GM12864 (cell line): ENCODE measurements at regions not wholly inside any gene's neighbourhood (a gene's known extent, or its start where the extent isn't known, plus 50 kb on each side); places are given as distances from the start of the nearest gene placed in this dataset.

Source experiments
- DNase-seq: peaks from one replicate; pipeline ENCODE4 v3.0.0-alpha.2; 2011; ENCODE audit warnings: low read depth
- H3K4me3 ChIP-seq: 2 replicates; pipeline ENCODE4 v1.5.1; 2011; ENCODE audit warnings: mild to moderate bottlenecking, low read depth, low read length, control low read depth
- CTCF ChIP-seq: IDR thresholded peaks from 2 replicates; pipeline ENCODE4 v1.5.1; 2011; ENCODE audit warnings: low read depth, mild to moderate bottlenecking, moderate library complexity, low read length, control low read depth, inconsistent platforms; ENCODE audit errors: missing control alignments

GRCh38 chr6:9594746-9595145, 820.1 kb downstream of the TFAP2A start:
- TF ChIP-seq CTCF = no peak
- DNase-seq = no peak

GRCh38 chr6:9593554-9593953, 821.3 kb downstream of the TFAP2A start:
- no peak overlapping the region for H3K4me3 ChIP-seq
- DNase-seq = no peak
- TF ChIP-seq CTCF = no peak

More at GRCh38 chr6:9594746-9595145, 820.1 kb downstream of the TFAP2A start:
- H3K4me3 ChIP-seq = no peak overlapping the region

GRCh38 chr6:9583753-9584352, 831.0 kb downstream of the TFAP2A start:
- DNase-seq = no peak
- H3K4me3 ChIP-seq = no peak overlapping the region
- TF ChIP-seq CTCF = no peak

DNA sequence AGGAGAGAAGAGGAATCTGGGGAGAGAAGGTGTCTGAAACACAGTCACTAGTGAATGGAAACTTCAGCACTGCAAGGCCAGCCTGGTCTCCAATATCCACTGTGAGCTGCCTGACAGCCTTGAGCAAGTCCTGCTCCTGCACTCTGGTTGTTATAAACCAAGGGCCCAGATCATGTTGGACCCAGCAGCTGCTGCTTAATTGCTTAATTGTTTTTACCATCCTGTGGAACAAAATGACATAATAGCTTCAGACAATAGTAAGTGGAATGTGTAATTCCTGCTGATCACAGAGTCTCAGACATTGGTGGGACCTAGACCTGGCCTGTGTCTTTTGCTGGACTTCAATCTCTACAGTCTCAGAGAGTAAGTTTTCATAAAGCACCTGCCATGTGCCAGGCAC, 833.7 kb downstream of the TFAP2A start:
- no peak for DNase-seq
- no peak overlapping the region for H3K4me3 ChIP-seq
- no peak for TF ChIP-seq CTCF

DNA sequence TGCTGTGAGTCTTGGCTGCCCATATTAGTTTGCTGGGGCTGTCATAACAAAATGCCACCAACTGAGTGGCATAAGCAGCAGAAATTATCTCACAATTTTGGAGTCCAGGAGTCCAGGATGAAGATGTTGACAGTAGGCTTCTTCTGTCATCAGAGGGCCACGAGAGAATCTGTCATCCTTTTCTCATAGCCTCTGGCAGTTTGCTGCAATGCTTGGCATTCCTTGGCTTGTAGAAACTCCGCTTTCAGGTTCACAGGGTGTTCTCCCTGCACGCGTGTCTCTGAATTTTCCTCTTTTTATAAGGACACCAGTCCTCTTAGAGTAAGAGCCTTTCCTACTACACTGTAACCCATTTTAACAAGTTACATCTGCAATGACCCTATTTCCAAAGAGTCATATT, 838.4 kb downstream of the TFAP2A start:
- no peak overlapping the region for H3K4me3 ChIP-seq
- no peak for TF ChIP-seq CTCF
- no peak for DNase-seq

- no peak overlapping the region for H3K4me3 ChIP-seq
- TF ChIP-seq CTCF = no peak
- no peak for DNase-seq
Measured at GRCh38 chr6:9566096-9566495, 848.8 kb downstream of the TFAP2A start.

- no peak for TF ChIP-seq CTCF
- DNase-seq = no peak
- H3K4me3 ChIP-seq = no peak overlapping the region
Measured at GRCh38 chr6:9564021-9564420, 850.9 kb downstream of the TFAP2A start.
